PC-3 (cell line): ENCODE measurements at regions not wholly inside any gene's neighbourhood (a gene's known extent, or its start where the extent isn't known, plus 50 kb on each side); places are given as distances from the start of the nearest gene placed in this dataset.

Experiments
- EZH2 ChIP-seq: fragments of 300-600 bp; sonication (generic); IDR thresholded peaks from one replicate; pipeline ENCODE4 v1.6.1; 2017; ENCODE audit warnings: antibody characterized with exemption, mild to moderate bottlenecking, low read length; ENCODE audit not compliant: unreplicated experiment
- EZH2phosphoT487 ChIP-seq: fragments of 300-600 bp; sonication (generic); IDR thresholded peaks from 2 replicates; pipeline ENCODE4 v1.6.1; 2018; ENCODE audit warnings: mild to moderate bottlenecking, antibody characterized with exemption, low read length, borderline replicate concordance
- TF ChIP-seq, protein P1 (sequence below): fragments of 300-600 bp; sonication (generic); conservative IDR thresholded peaks from 2 replicates; pipeline ENCODE4 v1.5.1; 2017; ENCODE audit warnings: antibody characterized with exemption, low read depth, mild to moderate bottlenecking, low read length

DNA sequence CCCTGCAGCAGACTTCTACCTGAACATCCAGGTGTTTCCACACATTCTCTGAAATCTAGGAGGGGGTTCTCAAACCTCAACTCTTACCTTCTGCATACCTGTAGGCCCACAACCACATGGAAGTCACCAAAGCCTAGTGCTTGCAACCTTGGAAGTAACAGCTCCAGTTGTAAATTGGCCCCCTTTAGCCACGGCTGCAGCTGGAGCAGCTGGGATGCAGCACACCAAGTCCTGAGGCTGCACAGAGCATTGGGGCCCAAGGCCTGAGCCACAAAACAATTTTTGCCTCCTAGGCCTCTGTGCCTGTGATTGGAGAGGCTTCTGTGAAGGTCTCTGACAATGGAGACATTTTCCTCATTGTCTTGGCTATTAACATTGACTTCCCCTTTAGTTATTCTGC is 772.4 kb upstream of the INTU start:
- TF ChIP-seq, protein P1, sequence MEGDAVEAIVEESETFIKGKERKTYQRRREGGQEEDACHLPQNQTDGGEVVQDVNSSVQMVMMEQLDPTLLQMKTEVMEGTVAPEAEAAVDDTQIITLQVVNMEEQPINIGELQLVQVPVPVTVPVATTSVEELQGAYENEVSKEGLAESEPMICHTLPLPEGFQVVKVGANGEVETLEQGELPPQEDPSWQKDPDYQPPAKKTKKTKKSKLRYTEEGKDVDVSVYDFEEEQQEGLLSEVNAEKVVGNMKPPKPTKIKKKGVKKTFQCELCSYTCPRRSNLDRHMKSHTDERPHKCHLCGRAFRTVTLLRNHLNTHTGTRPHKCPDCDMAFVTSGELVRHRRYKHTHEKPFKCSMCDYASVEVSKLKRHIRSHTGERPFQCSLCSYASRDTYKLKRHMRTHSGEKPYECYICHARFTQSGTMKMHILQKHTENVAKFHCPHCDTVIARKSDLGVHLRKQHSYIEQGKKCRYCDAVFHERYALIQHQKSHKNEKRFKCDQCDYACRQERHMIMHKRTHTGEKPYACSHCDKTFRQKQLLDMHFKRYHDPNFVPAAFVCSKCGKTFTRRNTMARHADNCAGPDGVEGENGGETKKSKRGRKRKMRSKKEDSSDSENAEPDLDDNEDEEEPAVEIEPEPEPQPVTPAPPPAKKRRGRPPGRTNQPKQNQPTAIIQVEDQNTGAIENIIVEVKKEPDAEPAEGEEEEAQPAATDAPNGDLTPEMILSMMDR, result no peak
- TF ChIP-seq EZH2 (no peak), EZH2phosphoT487 (no peak)
